ENCODE measurements at regions not wholly inside any gene's neighbourhood (a gene's known extent, or its start where the extent isn't known, plus 50 kb on each side); places are given as distances from the start of the nearest gene placed in this dataset.

- no peaks in the 10 kb centered on the region for H3K36me3 Mint-ChIP-seq (ENCODE audit: low read depth)
- no peak overlapping the region for H3K4me3 Mint-ChIP-seq
- H3K4me1 Mint-ChIP-seq = peaks cover 6% of the 10 kb centered on the region
- H3K9me3 Mint-ChIP-seq = peaks cover 3% of the 10 kb centered on the region
- no peak overlapping the region for H3K27ac Mint-ChIP-seq (ENCODE audit: unreplicated experiment)
- no peak for TF ChIP-seq CTCF (conservative IDR thresholded peaks at IDR 0.05)
- H3K27me3 Mint-ChIP-seq (ENCODE audit: low read depth) = no peaks in the 10 kb centered on the region
- no peak for DNase-seq (ENCODE audit: low read depth, low spot score)
These were observed 632.5 kb upstream of the GNPDA2 start for GRCh38 chr4:45358573-45359506.

- Mint-ChIP-seq H3K9me3 (no peaks in the 10 kb centered on the region), H3K27me3 (ENCODE audit: low read depth) (no peaks in the 10 kb centered on the region), H3K4me1 (no peaks in the 10 kb centered on the region), H3K4me3 (no peak overlapping the region), H3K27ac (ENCODE audit: unreplicated experiment) (no peak overlapping the region), H3K36me3 (ENCODE audit: low read depth) (no peaks in the 10 kb centered on the region)
- no peak for TF ChIP-seq CTCF (conservative IDR thresholded peaks at IDR 0.05)
- no peak for DNase-seq (ENCODE audit: low read depth, low spot score)
These were observed 626.8 kb upstream of the GNPDA2 start for GRCh38 chr4:45353161-45353560.

GRCh38 chr4:45350438-45350837 is 624.1 kb upstream of the GNPDA2 start:
- H3K9me3 Mint-ChIP-seq = no peaks in the 10 kb centered on the region
- H3K27me3 Mint-ChIP-seq (ENCODE audit: low read depth) = no peaks in the 10 kb centered on the region
- no peak for TF ChIP-seq CTCF (conservative IDR thresholded peaks at IDR 0.05)
- H3K4me3 Mint-ChIP-seq = no peak overlapping the region
- H3K4me1 Mint-ChIP-seq = no peaks in the 10 kb centered on the region
- no peaks in the 10 kb centered on the region for H3K36me3 Mint-ChIP-seq (ENCODE audit: low read depth)
- H3K27ac Mint-ChIP-seq (ENCODE audit: unreplicated experiment) = no peak overlapping the region
- DNase-seq (ENCODE audit: low read depth, low spot score) = no peak

GRCh38 chr4:45349859-45350258 is 623.5 kb upstream of the GNPDA2 start:
- Mint-ChIP-seq H3K4me1 (no peaks in the 10 kb centered on the region), H3K4me3 (no peak overlapping the region), H3K27ac (ENCODE audit: unreplicated experiment) (no peak overlapping the region), H3K9me3 (no peaks in the 10 kb centered on the region), H3K27me3 (ENCODE audit: low read depth) (no peaks in the 10 kb centered on the region), H3K36me3 (ENCODE audit: low read depth) (no peaks in the 10 kb centered on the region)
- no peak for TF ChIP-seq CTCF (conservative IDR thresholded peaks at IDR 0.05)
- no peak for DNase-seq (ENCODE audit: low read depth, low spot score)

GRCh38 chr4:45346816-45347435 is 620.6 kb upstream of the GNPDA2 start:
- Mint-ChIP-seq H3K27ac (ENCODE audit: unreplicated experiment) (no peak overlapping the region), H3K4me3 (no peak overlapping the region), H3K36me3 (ENCODE audit: low read depth) (no peaks in the 10 kb centered on the region), H3K9me3 (no peaks in the 10 kb centered on the region), H3K27me3 (ENCODE audit: low read depth) (no peaks in the 10 kb centered on the region), H3K4me1 (no peaks in the 10 kb centered on the region)
- TF ChIP-seq CTCF (conservative IDR thresholded peaks at IDR 0.05) = no peak
- DNase-seq (ENCODE audit: low read depth, low spot score) = no peak
